Duodenal mucosa (tissue), 2 donors: ENCODE measurements at regions not wholly inside any gene's neighbourhood (a gene's known extent, or its start where the extent isn't known, plus 50 kb on each side); places are given as distances from the start of the nearest gene placed in this dataset.

Experiments used
- H3K27ac ChIP-seq: one replicate; pipeline ENCODE4 v1.7.0; 2013; ENCODE audit warnings: low read depth, low read length
- H3K27me3 ChIP-seq, 2 donors: one replicate each; pipeline ENCODE4 v1.7.0; 2013; ENCODE audit warnings: low read length in 2 of 2, control low read depth in 1 of 2; ENCODE audit not compliant: insufficient read depth in 2 of 2, control insufficient read depth in 1 of 2
- H3K36me3 ChIP-seq, 2 donors: one replicate each; pipeline ENCODE4 v1.7.0; 2013; ENCODE audit warnings: low read length in 2 of 2, control low read depth in 1 of 2; ENCODE audit not compliant: insufficient read depth in 2 of 2, control insufficient read depth in 1 of 2
- H3K4me1 ChIP-seq, 2 donors: one replicate each; pipeline ENCODE4 v1.7.0; 2013; ENCODE audit warnings: low read length in 2 of 2, control low read depth in 1 of 2; ENCODE audit not compliant: insufficient read depth in 2 of 2, control insufficient read depth in 1 of 2
- H3K4me3 ChIP-seq, 2 donors: one replicate each; pipeline ENCODE4 v1.7.0; 2013; ENCODE audit warnings: low read length in 2 of 2, low read depth in 1 of 2
- H3K9ac ChIP-seq, 2 donors: one replicate each; pipeline ENCODE4 v1.7.0; 2013; ENCODE audit warnings: low read length in 2 of 2, low read depth in 1 of 2
- H3K9me3 ChIP-seq, 2 donors: one replicate each; pipeline ENCODE4 v1.7.0; 2013; ENCODE audit warnings: low read length in 2 of 2, control low read depth in 1 of 2; ENCODE audit not compliant: control insufficient read depth in 1 of 2

DNA sequence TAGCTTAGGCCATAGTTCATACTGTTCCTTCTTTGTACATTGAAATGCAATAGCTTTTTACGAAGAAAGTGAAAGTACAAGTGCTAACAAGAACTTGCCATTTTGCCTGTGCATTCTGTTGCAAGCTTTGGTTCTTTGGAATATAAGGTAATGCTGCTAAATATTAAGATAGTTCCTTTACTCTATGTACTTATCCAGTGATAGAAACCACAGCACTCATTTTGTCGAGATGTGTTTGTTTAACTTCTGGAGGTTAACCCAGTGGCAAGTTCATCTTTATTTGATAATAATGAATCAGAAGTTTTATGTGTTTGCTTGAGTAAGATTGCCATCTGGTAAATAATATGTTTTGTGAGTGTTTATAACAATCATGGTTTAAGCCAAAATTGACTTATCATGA is 373.1 kb upstream of the FANCL start:
- Histone ChIP-seq H3K4me3 (no peak overlapping the region), H3K4me1 (no peaks in the 10 kb centered on the region), H3K36me3 (no peaks in the 10 kb centered on the region), H3K27ac (no peak overlapping the region), H3K9me3 (no peaks in the 10 kb centered on the region), H3K27me3 (no peaks in the 10 kb centered on the region), H3K9ac (no peak overlapping the region)

DNA sequence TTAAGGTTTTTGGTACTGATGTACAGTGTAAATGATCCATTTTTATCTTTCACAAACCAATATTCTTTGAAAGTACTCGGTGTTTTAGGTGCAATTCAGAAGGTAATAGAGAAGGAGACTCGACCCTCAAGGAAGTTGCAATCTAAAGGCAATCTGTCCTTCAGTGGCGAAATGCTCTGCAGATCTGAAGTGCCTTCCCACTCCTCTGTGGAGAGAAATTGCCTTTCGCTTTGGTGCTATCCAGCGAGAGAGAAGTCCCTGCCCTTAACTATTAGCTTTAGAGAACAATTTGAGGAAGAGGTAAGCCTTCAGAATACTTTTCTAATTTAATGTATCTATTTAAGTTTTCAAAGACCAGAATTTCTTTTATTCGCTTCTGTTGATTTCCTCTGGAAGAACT is 371.8 kb upstream of the FANCL start:
- Histone ChIP-seq H3K9ac (no peak overlapping the region), H3K4me3 (no peak overlapping the region), H3K36me3 (no peaks in the 10 kb centered on the region), H3K9me3 (no peaks in the 10 kb centered on the region), H3K27ac (no peak overlapping the region), H3K27me3 (no peaks in the 10 kb centered on the region), H3K4me1 (no peaks in the 10 kb centered on the region)

DNA sequence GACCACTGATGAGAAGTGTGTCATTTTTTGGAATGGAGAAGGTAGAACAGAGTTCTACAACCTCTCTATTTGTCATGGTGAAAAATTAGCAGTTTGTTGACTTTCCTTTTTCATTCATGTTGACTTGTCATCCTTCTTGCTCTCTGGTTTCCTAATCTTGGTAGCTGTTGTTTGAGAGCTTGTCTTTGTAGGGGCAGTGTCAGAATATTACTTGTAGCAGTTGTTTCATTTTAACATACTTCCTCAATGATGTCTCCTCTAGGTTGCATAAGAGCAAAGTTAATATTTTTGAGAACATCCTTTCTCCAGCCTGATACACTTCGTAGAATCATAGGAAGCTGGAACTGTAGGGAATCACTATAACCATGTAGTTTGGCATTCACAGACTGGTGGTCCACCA is 368.2 kb upstream of the FANCL start:
- Histone ChIP-seq H3K4me1 (no peaks in the 10 kb centered on the region), H3K9ac (no peak overlapping the region), H3K4me3 (no peak overlapping the region), H3K36me3 (no peaks in the 10 kb centered on the region), H3K27me3 (no peaks in the 10 kb centered on the region), H3K27ac (no peak overlapping the region), H3K9me3 (no peaks in the 10 kb centered on the region)

DNA sequence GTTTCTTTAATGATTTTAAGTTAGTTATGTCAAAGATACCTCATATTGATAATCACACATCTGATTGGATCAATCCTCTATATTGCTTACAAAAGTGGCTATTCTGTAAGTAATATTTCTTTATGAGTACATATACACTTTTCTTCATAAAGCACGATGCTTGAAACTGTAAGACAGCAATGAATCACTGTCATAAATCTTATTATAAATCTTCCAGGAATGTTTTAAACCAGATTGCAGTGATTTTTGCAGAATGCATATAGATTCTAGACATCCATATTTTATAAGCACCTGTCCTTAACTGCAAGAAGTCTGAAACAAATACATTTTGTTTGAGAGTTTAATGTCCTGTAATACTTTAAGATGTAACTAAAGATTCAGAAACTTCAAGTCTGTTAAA is 367.0 kb upstream of the FANCL start:
- no peak overlapping the region for H3K9ac ChIP-seq
- H3K9me3 ChIP-seq: no peaks in the 10 kb centered on the region
- no peak overlapping the region for H3K4me3 ChIP-seq
- no peak overlapping the region for H3K27ac ChIP-seq
- no peaks in the 10 kb centered on the region for H3K27me3 ChIP-seq
- H3K36me3 ChIP-seq: no peaks in the 10 kb centered on the region
- no peaks in the 10 kb centered on the region for H3K4me1 ChIP-seq

DNA sequence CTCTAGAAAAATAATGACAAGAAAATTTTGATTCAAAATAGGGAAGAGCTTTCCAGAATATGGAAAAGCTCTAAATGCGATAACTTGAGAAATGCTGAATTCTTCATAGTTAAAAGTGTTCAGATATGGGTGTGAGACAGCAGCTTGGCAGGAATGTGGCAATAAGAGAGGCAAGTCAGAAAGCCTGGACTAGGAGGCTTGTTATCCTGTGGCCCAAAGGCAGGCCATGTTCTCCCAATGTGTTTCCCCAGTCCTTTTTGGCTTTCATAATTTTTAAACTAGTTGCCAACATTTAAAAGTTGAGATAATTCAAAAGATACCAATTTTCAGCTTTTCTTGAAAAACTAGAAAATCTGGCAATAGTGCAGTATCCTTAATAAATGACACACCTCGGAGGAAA is 366.3 kb upstream of the FANCL start:
- no peaks in the 10 kb centered on the region for H3K4me1 ChIP-seq
- H3K27ac ChIP-seq: no peak overlapping the region
- no peaks in the 10 kb centered on the region for H3K36me3 ChIP-seq
- H3K4me3 ChIP-seq: no peak overlapping the region
- H3K9me3 ChIP-seq: no peaks in the 10 kb centered on the region
- H3K27me3 ChIP-seq: no peaks in the 10 kb centered on the region
- H3K9ac ChIP-seq: no peak overlapping the region

DNA sequence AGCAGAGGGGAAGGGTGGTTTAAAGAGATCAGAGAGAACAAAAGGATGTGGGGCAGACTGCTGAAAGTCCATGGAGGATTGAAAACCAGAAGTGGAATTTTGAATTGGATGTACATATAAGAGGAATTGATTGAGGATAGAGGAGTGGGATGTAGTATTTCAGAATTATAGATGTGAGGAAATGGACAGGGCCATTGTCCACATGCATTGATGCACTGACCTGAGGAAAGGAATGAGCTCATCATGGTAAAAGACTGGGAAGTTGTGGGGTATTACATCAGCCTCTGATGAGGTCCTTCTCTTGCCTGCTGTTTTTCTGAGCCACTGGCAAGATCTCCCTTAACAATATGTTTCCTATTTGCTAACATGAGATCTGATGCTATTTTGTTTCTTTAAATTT is 365.7 kb upstream of the FANCL start:
- no peaks in the 10 kb centered on the region for H3K4me1 ChIP-seq
- no peaks in the 10 kb centered on the region for H3K27me3 ChIP-seq

DNA sequence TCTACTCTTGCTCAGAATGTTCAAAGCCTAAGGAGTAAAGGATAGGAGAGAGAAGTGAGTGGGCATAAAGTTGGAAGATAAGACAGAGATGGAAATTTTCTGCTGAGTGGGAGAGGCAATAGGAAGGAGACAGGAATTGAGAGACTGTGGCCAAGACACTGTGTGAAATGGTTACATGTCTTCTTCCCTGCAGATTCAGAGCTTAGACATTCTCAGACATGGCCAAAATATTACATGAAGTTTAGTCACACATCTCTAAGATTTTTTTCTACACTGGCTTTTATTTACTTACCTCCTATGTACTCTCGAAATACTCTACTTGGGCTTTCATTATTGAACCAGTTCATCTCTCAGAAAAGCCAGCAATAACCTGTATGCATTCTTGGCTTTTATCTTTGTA is 363.0 kb upstream of the FANCL start:
- Histone ChIP-seq H3K27me3 (no peaks in the 10 kb centered on the region), H3K27ac (no peak overlapping the region), H3K4me3 (no peak overlapping the region), H3K36me3 (no peaks in the 10 kb centered on the region), H3K9ac (no peak overlapping the region), H3K4me1 (no peaks in the 10 kb centered on the region), H3K9me3 (no peaks in the 10 kb centered on the region)

More for the DNA sequence above, 365.7 kb upstream of the FANCL start:
- Histone ChIP-seq H3K9me3 (no peaks in the 10 kb centered on the region), H3K27ac (no peak overlapping the region), H3K4me3 (no peak overlapping the region), H3K9ac (no peak overlapping the region), H3K36me3 (no peaks in the 10 kb centered on the region)

DNA sequence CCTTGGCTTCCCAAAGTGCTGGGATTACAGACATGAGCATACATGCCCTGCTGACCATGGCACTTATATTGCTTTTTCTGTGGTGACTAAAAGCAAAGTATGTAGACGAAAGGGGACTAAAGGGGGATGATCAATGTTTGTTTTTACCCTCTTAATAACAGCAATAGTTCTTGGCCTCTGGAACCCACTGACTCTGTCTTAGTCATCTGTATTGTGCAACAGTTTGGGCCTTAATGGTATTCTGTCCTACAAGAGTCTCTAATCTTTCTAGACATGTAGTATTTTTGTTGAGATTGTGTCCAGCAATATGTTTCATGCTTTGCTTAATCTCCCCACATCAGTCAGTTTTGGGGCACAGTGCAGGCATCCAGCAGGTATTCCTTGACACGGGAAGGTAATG is 359.9 kb upstream of the FANCL start:
- Histone ChIP-seq H3K9ac (no peak overlapping the region), H3K27ac (no peak overlapping the region), H3K36me3 (no peaks in the 10 kb centered on the region), H3K4me1 (no peaks in the 10 kb centered on the region), H3K27me3 (no peaks in the 10 kb centered on the region), H3K4me3 (no peak overlapping the region), H3K9me3 (no peaks in the 10 kb centered on the region)

DNA sequence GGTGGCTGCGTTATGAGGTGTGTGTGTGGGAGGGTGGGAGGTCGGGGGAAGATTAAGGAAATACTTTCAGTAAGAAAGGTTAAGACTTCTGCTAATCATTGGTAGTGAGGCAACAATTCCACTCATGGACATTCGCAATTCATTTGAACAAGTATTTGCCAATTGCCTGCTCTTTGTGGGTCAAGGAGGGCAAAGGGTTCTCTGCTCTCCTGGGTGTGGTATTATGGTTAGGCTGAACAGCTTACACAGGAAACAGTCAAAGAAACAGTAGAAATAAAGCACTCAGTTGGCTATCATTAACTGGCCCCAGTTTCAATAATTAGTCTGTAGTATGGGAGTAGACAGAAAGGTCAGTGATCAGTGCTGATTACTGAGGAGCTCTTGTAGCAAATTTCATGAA is 357.0 kb upstream of the FANCL start:
- no peaks in the 10 kb centered on the region for H3K27me3 ChIP-seq

DNA sequence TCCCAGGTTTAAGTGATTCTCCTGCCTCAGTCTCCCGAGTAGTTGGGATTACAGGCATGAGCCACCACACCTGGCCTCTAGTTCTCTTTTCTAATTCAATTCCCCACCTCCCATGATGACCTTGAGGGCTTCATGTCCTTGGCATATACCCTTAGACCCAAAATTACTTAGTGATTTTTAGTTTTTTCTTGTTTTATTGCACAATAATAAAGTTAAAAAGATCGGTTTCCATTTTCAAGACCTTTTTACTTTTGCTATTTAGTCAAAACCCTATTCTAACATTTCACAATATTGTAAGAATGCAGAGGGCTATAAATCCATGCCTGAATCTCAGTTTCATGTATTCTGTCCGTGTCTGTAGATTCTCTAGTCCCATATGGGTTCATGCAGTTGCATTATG is 354.6 kb upstream of the FANCL start:
- H3K4me1 ChIP-seq: no peaks in the 10 kb centered on the region
- H3K9ac ChIP-seq: no peak overlapping the region
- H3K4me3 ChIP-seq: no peak overlapping the region
- no peaks in the 10 kb centered on the region for H3K36me3 ChIP-seq
- no peaks in the 10 kb centered on the region for H3K9me3 ChIP-seq
- H3K27ac ChIP-seq: no peak overlapping the region
- no peaks in the 10 kb centered on the region for H3K27me3 ChIP-seq

More for the DNA sequence above, 357.0 kb upstream of the FANCL start:
- H3K4me3 ChIP-seq: no peak overlapping the region
- no peaks in the 10 kb centered on the region for H3K9me3 ChIP-seq
- no peak overlapping the region for H3K27ac ChIP-seq
- H3K9ac ChIP-seq: no peak overlapping the region
- no peaks in the 10 kb centered on the region for H3K4me1 ChIP-seq
- no peaks in the 10 kb centered on the region for H3K36me3 ChIP-seq

DNA sequence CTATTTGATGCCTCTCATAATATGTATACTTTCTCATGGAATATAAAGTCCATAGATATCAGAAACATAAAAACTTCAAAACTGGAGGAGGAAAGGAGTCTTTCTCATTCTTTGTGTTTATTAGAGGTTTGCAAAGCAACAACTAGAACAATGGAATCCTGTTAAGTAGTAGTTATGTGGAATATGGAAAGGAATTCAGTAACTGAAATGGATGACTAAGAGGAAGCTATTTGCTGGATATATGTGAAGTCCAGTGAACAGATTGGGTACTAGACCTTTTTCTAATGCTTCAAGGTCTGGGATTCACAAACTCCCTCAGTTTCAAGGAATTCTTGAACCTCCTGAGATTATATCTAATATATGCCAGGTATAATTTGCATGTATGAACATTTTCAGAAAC is 353.6 kb upstream of the FANCL start:
- no peak overlapping the region for H3K27ac ChIP-seq
- H3K9me3 ChIP-seq: no peaks in the 10 kb centered on the region
- H3K9ac ChIP-seq: no peak overlapping the region
- no peaks in the 10 kb centered on the region for H3K36me3 ChIP-seq
- no peaks in the 10 kb centered on the region for H3K27me3 ChIP-seq
- no peaks in the 10 kb centered on the region for H3K4me1 ChIP-seq
- no peak overlapping the region for H3K4me3 ChIP-seq
